GM18858 (cell line): ENCODE measurements at regions not wholly inside any gene's neighbourhood (a gene's known extent, or its start where the extent isn't known, plus 50 kb on each side); places are given as distances from the start of the nearest gene placed in this dataset.

Experiments
- ATAC-seq: cut with Tn5 transposase; IDR thresholded peaks from one replicate; pipeline ENCODE4 v1.9.1; 2021; ENCODE audit not compliant: unreplicated experiment

DNA sequence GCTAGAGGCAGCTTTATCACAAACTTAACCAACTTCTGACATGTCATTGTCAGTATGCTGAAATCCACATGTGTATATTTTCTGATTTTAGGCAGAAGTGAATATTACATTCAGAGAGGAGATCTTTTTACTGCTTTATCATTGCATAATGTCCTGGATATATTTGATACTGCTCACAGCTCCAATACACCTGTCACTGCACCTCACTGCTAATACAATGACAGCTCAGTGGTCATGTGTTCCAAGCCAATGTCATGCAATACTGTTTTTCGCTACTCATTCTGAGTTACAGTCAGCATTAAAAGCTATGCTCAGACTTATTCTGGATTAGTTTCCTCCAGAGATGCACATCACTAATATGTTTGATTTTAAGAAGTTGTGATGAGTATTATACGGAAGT lies 1604.6 kb downstream of the HACE1 start:
- no peak for ATAC-seq

DNA sequence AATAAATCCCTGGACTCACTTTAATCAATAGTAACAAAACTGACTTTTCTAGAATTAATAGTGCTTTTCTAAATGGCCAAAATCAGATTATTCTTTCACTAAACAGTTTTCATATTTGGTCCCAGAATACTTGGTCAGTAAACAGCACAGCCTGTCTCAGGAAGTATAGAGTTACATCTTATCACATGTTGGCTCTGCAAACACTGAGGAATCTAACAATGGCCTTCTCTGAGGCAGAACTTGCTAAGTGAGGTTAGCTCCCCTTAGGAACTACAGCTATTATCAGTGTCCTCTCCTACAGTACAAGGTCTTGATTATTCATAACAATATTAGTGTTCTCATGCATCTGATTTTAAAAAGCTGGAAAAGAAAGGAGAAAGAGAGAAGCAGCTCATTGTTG lies 1622.8 kb downstream of the HACE1 start:
- ATAC-seq = no peak

DNA sequence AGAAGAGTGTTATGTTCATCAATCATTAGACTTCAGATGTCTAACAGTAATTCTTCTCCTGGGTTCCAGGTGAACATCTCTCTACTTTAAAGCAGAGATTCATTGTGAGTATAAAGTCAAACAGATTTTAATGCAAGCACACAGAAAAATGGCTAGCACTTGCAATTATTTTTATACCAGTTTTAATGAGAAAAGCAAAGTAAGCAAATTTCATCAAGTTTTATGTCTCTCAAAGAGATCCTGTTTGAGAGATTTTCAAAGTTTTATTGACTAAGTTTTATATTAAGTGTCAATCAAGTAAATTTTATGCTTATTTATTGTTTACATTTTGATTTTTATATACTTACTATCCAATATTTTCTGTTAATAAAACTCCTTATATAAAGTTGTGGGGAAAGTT lies 1628.5 kb downstream of the HACE1 start:
- no peak for ATAC-seq

DNA sequence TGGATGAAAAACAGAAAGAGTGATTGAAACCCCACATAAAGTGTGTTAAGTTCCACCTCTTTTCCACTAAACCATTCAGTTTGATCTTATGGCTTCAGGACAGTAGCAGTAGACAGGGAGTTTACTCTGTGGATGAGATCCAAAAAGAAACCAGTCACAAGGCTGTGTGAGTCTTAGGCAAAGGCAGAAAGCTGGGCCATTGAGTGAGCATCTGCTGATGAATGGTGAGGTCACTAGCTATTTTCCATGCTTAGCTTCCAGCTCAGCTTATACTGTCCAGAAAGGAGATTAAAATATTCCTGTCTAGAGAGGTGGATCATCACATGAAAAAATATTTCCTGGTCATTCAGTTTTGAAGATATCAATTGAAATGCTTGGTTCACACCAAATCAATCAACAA lies 1643.9 kb downstream of the HACE1 start:
- no peak for ATAC-seq

DNA sequence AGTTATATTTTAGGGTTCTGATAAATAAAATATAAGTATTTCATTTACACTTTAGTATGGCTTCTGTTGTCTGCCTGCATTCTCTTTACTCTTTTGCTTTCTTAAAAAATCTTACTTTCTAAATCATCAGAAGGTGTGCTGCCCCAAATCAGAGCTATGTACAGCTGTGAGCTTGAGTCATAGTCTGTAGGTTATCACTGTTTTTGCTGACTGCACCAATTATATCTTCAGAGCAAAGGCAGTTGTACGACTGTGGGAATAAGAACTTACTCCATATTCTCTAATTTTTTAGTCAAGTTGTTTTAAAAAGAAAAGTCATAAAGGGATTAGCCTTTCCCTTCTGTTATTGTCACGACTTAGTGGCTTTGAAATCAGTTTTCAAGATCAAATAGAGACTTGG lies 1649.0 kb downstream of the HACE1 start:
- ATAC-seq = no peak

DNA sequence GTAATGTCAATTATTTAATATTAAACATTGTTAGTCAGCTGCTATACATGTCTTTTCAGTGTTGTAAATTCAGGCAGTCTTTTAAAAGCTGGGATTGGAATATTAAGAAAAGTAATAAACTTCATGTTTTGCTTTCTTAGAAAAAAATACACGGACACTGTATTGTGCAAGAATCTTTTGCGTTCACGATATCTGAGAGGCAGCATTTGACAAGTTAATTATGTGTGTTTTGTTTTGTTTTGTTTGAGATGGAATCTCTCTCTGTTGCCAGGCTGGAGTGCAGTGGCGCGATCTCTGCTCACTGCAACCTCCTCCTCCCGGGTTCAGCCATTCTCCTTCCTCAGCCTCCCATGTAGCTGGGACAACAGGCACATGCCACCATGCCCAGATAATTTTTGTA lies 1661.3 kb downstream of the HACE1 start:
- ATAC-seq = no peak

DNA sequence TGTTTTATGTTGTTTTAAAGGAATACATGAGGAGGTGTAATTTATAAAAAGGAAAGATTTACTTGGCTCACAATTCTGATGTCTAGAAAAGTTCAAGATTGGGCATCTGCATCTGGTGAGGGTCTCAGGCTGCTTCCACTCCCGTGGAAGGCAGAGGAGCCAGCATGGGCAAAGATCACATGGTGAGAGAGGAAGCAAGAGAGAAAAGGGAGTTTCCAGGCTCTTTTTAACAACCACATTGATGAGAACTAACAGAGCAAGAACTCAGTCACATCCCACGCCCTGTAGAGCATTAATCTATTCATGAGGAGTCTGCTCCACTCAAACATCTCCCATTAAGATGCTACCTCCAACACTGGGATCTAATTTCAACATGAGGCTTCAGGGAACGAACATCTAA lies 1666.3 kb downstream of the HACE1 start:
- peak; percentile 65 for ATAC-seq

DNA sequence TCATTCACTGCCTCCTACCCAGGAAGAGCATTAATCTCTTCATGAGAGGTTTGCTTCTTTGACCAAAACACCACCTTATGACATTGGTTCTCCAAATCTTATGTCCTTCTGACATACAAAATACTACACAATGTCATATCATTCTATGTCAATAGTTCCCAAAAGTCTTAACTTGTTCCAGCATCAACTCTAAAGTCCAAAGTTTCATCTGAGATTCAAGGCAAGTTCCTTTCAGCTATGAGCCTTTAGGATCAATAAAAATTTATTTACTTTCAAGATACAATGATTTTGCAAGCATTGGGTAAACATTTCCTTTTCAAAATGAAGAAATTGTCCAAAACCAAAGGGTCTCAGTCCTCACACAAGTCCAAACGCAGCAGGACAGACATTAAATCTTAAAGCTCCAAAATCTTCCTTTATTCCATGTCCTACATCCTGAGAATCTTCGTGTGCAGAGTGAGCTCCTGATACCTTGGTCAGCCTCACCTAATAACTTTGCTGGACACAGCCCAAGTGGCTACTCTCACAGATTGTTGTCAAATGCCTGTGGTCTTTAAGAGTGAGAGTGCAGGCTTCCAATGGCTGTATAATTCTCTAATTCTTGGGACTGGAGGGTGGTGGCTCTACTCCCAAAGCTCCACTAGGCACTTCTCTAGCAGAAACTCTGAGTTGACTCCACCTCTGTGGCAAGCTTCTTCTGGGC lies 1668.2 kb downstream of the HACE1 start:
- ATAC-seq = no peak

DNA sequence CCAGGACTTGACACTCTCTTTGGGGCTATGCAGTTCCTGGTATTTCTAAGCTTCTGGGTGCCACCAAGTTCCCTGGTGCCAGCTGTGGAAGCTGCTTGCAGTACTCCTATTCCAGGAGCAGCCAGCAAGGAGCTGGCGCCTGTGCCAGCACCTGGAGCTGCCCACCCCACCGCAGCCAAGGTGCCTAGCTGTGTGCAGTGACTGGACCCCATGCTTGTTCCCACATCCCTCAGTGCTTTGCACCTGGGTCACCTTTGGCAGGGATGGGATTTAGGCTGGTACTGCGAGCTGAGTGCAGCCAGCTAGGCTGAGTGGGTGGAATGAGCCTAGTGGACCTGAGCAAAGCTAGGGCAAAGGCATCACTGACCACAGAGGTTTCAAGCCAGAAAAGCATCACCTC lies 1674.9 kb downstream of the HACE1 start:
- ATAC-seq = no peak

DNA sequence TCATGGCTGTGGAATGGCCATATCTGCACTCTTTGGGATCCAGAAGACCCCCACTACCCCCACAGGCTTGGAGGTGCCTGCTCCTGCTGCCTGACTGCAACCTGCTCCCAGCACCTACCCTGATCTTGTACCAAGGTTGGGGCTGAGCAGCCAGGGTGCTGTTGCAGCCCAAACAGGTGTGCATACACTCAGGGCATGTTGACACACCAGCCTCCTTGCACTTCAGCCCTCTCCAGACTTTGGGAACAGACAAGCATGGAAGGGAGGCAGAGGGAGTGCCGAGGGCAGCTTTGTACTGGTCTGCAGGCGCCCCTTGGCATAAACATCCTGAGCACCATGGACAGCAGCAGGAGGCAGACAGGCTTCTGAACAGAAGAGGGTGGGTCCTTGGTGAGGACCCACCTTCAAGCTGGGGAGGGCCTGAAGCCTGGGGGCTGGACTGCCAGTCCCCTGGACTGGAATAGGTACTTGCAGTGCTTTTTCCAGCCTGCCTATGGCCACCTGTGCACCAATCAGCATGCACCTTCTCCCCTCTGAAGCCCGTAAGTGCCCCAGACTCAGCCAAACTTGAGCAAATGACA lies 1675.8 kb downstream of the HACE1 start:
- ATAC-seq = no peak

DNA sequence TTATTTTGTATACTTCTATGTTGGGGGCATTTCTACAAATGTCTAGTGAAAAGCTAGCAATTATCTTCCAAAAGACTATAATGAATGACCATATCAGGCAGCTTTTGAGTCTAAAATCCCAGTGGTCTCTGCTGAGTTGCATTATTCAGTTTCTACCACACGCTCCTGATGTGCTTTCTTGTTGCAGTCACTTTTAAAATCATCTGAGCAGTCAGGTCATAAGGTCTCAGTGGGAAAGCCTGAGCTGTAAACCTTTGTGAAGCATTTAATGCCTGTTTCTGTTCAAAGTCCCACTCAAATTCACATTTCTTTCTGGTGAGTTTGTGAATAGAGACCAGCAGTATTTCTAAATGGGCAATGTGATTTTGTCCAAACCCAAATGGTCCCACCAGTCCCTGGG lies 1681.5 kb downstream of the HACE1 start:
- no peak for ATAC-seq

DNA sequence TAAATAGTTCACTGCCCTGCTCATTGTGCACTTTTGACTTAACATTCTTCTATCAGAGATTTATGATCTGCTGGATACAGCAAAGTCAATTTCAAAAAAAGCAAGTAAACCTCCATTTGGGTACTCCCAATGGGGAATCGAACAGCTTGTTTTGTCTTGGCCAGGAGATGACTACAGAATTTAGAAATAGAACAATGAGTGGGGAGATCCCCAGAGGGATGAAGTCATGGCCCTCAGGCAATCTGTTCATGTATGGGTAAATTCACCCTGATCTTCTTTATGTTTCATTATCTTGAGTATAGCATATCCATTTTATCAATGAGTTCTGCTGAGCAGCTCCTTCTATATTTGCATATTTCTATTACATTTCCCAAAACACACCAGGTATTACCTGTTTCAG lies 1681.9 kb downstream of the HACE1 start:
- ATAC-seq = no peak

DNA sequence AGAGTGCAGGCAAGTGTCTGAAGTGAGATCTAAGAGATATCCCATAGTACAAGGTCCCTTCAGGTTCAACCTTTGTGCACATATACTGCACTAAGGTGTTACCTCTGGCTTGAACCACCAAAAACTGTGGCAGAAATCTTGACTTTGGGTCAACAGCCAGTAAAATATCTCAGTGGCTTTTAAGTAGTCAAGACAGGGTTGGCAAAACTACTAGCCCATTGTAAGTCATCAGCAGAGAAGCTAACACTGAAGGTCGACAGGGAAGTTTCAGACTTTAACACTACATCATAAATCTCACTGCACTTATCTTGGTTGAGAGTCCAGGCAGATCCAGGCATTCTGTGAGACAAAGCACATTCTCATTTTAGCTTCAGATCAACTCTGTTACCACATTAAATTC lies 1684.7 kb downstream of the HACE1 start:
- ATAC-seq = no peak

DNA sequence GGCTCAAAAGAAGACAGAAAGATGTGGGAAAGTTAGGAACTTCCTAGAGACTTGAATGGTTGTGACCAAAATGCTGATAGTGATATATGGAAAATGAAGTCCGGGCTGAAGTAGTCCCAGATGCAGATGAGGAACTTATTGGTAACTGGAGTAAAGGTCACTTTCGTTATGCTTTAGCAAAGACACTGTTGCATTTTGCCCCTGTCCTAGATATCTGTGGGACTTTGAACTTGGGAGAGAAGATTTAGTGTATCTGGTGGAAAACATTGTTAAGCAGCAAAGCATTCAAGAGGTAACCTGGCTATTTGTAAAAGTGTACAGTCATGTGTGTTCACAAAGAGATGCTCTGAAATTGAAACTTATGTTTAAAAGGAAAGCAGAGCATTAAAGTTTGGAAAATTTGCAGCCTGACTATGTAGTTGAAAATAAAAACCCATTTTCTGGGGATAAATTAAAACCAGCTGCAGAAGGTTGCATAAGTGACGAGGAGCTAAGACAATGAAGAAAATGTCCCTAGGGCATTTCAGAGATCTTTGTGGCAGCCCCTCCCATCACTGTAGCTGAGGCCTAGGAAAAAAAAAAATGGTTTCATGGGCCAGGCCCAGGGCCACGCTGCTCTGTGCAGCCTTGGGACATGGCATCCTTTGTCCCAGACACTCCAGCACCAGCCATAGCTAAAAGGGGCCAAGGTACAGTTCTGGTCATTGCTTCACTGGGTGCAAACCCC lies 1692.2 kb downstream of the HACE1 start:
- no peak for ATAC-seq

DNA sequence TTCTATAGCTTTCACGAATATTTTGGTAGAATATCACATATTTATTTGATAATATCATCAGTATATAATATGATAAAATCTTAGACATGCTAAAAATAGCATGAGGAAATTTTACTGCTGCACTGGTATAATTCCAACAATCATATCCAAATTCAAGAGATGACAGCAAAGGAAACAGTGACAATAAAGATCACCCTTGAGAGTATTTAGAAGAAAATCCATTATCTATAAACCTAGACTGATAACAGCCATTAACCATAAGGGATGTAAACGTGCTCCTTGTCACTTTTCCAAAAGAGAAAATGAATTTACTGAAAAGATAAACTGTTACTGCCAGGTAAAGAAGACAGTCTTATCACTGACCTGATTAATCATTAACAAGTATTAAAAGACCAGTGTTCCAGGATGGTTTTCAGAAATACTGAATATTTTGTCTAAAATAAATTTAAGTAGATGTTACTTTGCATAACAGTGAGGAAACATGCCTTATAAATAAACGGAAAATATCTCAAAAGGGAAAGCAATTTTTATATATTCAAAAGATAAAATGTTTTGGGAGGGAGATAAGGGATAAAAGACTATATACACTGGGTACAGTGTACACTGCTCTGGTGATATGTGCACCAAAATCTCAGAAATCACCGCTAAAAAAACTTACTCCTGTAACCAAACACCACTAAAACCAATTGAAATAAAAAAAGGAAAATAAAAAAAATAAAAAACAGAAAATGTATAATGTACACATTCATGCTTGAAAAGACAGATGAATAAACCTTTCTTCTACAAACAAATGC lies 1704.7 kb downstream of the HACE1 start:
- ATAC-seq = no peak

DNA sequence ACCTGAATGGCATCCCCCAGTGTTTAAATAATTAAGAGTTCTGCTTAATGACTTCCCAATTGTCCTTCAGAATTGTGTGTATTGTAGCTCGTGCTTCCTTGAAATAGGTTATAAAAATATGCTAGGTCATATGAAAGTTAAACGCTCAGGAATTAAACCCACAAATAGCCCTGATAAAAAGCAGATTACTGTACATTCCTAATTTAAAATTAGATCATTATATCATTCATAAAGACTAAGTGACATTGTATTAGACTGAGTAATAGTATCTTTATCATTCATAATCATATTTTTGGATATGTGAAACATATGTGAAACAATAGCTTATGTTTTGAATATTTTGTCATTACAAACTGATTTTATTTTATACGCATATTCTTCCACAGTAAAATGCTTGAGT lies 1706.7 kb downstream of the HACE1 start:
- no peak for ATAC-seq

DNA sequence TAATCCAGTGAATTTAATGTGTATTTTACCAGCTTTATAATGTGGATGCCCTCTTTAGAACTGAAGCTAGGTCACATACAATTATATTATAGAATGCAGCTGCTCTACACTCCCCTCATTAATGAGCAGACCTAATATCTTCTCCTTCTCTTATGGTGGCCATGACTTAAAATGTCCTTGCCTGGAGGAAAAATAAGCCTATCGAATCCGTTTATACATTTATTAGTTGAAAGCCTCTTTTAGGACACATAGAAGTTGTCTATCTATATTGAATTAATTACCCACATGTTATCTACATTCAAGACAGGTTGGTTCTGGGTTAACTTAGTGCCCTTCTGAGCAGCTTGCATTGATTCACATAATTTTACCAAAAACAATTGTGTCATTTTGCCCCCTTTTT lies 1716.8 kb downstream of the HACE1 start:
- no peak for ATAC-seq

DNA sequence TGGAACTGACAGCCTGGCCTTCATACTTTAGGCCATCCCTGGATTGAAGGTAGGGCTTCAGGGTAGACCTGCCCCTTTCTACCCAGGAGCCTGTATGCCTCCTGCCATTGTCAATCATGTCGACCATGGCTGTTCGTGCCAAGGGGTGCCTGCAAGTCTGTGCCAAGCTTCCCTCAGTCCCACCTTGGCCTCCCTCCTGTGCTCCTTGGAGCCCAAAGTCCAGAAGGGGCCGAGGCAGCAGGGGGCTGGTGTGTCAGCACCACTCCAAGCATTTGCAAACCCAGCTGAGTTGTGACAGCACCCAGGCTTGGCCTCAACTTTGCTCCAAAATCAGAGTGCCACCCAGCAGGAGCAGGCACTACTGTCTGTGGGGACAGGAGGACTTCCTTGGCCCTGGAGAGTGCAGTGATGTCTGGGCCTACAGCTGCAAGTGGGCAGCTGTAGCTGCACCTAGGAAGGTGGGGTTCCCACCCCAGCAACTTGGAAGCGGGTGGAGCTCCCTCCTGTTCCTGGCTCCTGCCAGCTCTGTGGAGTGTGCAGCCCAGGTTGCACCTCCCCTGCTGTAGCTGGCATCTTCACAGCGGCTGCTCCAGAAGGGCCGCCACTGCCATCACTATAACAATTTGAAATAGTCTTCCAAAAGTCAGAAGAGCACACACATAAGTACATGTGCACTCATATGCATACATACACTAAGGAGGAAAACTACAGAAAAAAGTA lies 1719.3 kb downstream of the HACE1 start:
- ATAC-seq = no peak

DNA sequence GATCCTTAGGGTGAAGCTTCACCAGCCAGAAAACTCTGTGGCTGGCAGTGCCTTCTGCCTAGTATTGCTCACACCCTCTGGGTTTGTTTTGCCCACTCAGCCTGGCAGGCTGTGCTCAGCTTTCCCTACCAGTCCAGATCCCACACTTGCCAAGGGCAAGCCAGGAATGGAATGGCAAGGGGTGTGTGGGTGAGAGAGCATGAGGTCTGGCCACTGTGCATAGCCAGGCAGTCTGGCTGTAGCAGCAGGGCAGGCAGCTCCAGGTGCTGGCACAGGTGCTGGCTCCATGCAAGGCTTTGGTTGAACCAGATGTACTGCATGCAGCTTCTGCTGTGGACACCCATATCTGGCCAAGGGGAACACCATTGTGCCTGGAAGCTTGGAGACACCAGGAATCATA lies 1720.3 kb downstream of the HACE1 start:
- ATAC-seq = no peak

DNA sequence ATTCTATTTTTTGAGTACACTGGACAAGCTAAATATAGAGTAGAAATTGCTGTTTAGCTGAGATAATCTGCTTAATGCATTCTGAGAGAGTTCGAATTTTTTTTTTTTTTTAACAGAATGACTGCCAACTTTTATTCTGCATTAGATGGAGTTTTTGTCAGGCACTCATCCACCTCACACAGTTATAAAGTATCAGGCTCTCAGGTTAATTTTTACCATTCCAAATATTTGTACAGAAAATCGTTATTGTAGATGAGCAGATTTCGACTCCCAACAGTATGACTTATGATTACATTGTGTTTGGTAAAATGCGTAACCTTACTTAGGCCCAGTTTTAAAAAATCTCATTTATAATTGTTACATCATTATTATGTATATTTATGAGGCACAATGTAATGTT lies 1731.0 kb downstream of the GRIK2 start:
- no peak for ATAC-seq
